CD14-positive monocyte (primary cell): ENCODE measurements at regions not wholly inside any gene's neighbourhood (a gene's known extent, or its start where the extent isn't known, plus 50 kb on each side); places are given as distances from the start of the nearest gene placed in this dataset.

ENCODE experiments used
- DNase-seq, 3 donors: peaks; one replicate each; pipeline ENCODE4 v3.0.0-alpha.2; 2011 to 2022
- H2AFZ ChIP-seq: 2 replicates; pipeline ENCODE4 v1.6.0; 2012; ENCODE audit warnings: mild to moderate bottlenecking, low read depth, low read length, inconsistent platforms; ENCODE audit not compliant: insufficient read depth, poor library complexity, severe bottlenecking
- H3K27ac ChIP-seq, 2 donors: 1 replicate in 1 of 2; 2 replicates in 1 of 2; pipeline ENCODE4 v1.5.1; 2012 to 2013; ENCODE audit warnings: low read length in 2 of 2, control low read depth in 1 of 2, inconsistent platforms in 1 of 2, low read depth in 1 of 2, mild to moderate bottlenecking in 1 of 2
- H3K27me3 ChIP-seq, 2 donors: one replicate each; pipeline versions ENCODE4 v1.6.0 to v1.6.1; 2011 to 2013; ENCODE audit warnings: low read length in 2 of 2; ENCODE audit not compliant: control insufficient read depth in 2 of 2, insufficient read depth in 2 of 2
- H3K36me3 ChIP-seq, 2 donors: replicated peaks in 1 of 2; 1 replicate in 1 of 2; 2 replicates in 1 of 2; pipeline versions ENCODE4 v1.5.1 to v1.6.1; 2012 to 2013; ENCODE audit warnings: low read length in 2 of 2, control low read depth in 1 of 2, inconsistent platforms in 1 of 2, mild to moderate bottlenecking in 1 of 2; ENCODE audit not compliant: insufficient read depth in 2 of 2, control insufficient read depth in 1 of 2
- H3K4me1 ChIP-seq, 2 donors: 1 replicate in 1 of 2; 2 replicates in 1 of 2; pipeline versions ENCODE4 v1.5.1 to v1.6.1; 2012 to 2013; ENCODE audit warnings: low read length in 2 of 2, control low read depth in 1 of 2, inconsistent platforms in 1 of 2, mild to moderate bottlenecking in 1 of 2, moderate library complexity in 1 of 2; ENCODE audit not compliant: insufficient read depth in 2 of 2, control insufficient read depth in 1 of 2
- H3K4me2 ChIP-seq: replicated peaks from 2 replicates; pipeline ENCODE3; 2012; ENCODE audit warnings: low read length, moderate library complexity, mild to moderate bottlenecking; ENCODE audit not compliant: poor library complexity, severe bottlenecking; ENCODE audit errors: extremely low read depth
- H3K4me3 ChIP-seq, 3 experiments: fragments of 200-600 bp in 1 of 3; sonication (generic) in 1 of 3; replicated peaks in 1 of 3; 1 replicate in 2 of 3; 2 replicates in 1 of 3; pipeline ENCODE4 v1.5.1; 2011 to 2013; ENCODE audit warnings: low read length in 3 of 3, mild to moderate bottlenecking in 3 of 3, control low read depth in 2 of 3, low read depth in 2 of 3, inconsistent platforms in 1 of 3, moderate library complexity in 1 of 3
- H3K79me2 ChIP-seq: 2 replicates; pipeline ENCODE4 v1.6.0; 2012; ENCODE audit warnings: mild to moderate bottlenecking, control low read depth, inconsistent platforms, low read length, moderate library complexity; ENCODE audit not compliant: insufficient read depth
- H3K9ac ChIP-seq: 2 replicates; pipeline ENCODE4 v1.6.0; 2017; ENCODE audit warnings: low read length, mild to moderate bottlenecking; ENCODE audit not compliant: insufficient read depth, poor library complexity, severe bottlenecking
- H3K9me3 ChIP-seq, 2 donors: replicated peaks in 1 of 2; 1 replicate in 1 of 2; 2 replicates in 1 of 2; pipeline versions ENCODE4 v1.5.1 to v1.6.1; 2012 to 2013; ENCODE audit warnings: low read length in 2 of 2, control low read depth in 1 of 2; ENCODE audit not compliant: control insufficient read depth in 1 of 2, insufficient read depth in 1 of 2
- H4K20me1 ChIP-seq: 2 replicates; pipeline ENCODE4 v1.6.0; 2012; ENCODE audit warnings: mild to moderate bottlenecking, low read length, control low read depth, moderate library complexity; ENCODE audit not compliant: insufficient read depth
- H3K27ac Mint-ChIP-seq, 7 donors: one replicate each; pipeline ENCODE4 v1.8.0; 2020; ENCODE audit warnings: mild to moderate bottlenecking in 7 of 7, mixed read lengths in 7 of 7, moderate library complexity in 6 of 7, inconsistent platforms in 2 of 7
- H3K27me3 Mint-ChIP-seq, 3 donors: one replicate each; pipeline ENCODE4 v1.8.0; 2021 to 2022; ENCODE audit warnings: low read depth in 3 of 3, mild to moderate bottlenecking in 3 of 3, mixed read lengths in 3 of 3, moderate library complexity in 3 of 3, inconsistent platforms in 1 of 3
- H3K36me3 Mint-ChIP-seq, 2 donors: one replicate each; pipeline ENCODE4 v1.8.0; 2020; ENCODE audit warnings: mixed read lengths in 2 of 2, inconsistent platforms in 1 of 2, mild to moderate bottlenecking in 1 of 2
- H3K4me1 Mint-ChIP-seq: one replicate; pipeline ENCODE4 v1.8.0; 2020; ENCODE audit warnings: mild to moderate bottlenecking, mixed read lengths
- H3K4me3 Mint-ChIP-seq, 2 donors: one replicate each; pipeline ENCODE4 v1.8.0; 2020; ENCODE audit warnings: mild to moderate bottlenecking in 2 of 2, mixed read lengths in 2 of 2, moderate library complexity in 1 of 2
- H3K9me3 Mint-ChIP-seq, 7 donors: one replicate each; pipeline ENCODE4 v1.8.0; 2020 to 2022; ENCODE audit warnings: mixed read lengths in 7 of 7, mild to moderate bottlenecking in 6 of 7, moderate library complexity in 6 of 7, inconsistent platforms in 2 of 7
- CTCF ChIP-seq: fragments of 200-600 bp; IDR thresholded peaks from one replicate; pipeline ENCODE4 v1.8.0; 2022; ENCODE audit warnings: antibody characterized with exemption, mild to moderate bottlenecking
- WGBS: methylation state at CpG from one replicate; pipeline ENCODE4 v1.1.5; 2013; ENCODE audit warnings: missing lambda C conversion rate; ENCODE audit not compliant: insufficient coverage; 5-methylcytosine and 5-hydroxymethylcytosine counted together
- intact Hi-C, 2 donors: fragments of 100-400 bp; cut with micrococcal nuclease; formaldehyde crosslinking; loops; one replicate each; pipeline versions ENCODE4 v1.15.0 to v1.15.1; 2023

GRCh38 chr13:84651705-84652104 lies 769.4 kb upstream of the SLITRK1 start:
- no peak for TF ChIP-seq CTCF
- H3K79me2 ChIP-seq: no peaks in the 10 kb centered on the region
- Mint-ChIP-seq H3K27ac (no peak overlapping the region), H3K27me3 (no peaks in the 10 kb centered on the region), H3K9me3 (peaks cover 0 to 12% (median 5%) of the 10 kb centered on the region in 7 donors), H3K4me1 (no peaks in the 10 kb centered on the region), H3K4me3 (no peak overlapping the region), H3K36me3 (no peaks in the 10 kb centered on the region)
- H3K36me3 ChIP-seq: no peaks in the 10 kb centered on the region
- no peaks in the 10 kb centered on the region for H3K4me1 ChIP-seq
- peaks cover 0 to 3% of the 10 kb centered on the region in 2 donors for H3K9me3 ChIP-seq
- H2AFZ ChIP-seq: no peak overlapping the region
- H3K9ac ChIP-seq: no peak overlapping the region
- no peaks in the 10 kb centered on the region for H3K27me3 ChIP-seq
- no peak overlapping the region for H3K4me3 ChIP-seq
- intact Hi-C loops: no loop called here
- WGBS: no CpG with 5 or more reads among the region's 3 CpGs
- no peak for DNase-seq
- H3K4me2 ChIP-seq: no peak overlapping the region
- no peak overlapping the region for H3K27ac ChIP-seq
- H4K20me1 ChIP-seq: no peaks in the 10 kb centered on the region

- no peaks in the 10 kb centered on the region for H3K4me1 ChIP-seq
- no peak for TF ChIP-seq CTCF
- H3K79me2 ChIP-seq: no peaks in the 10 kb centered on the region
- WGBS: 83% methylated on average over 3 of the region's 5 CpGs
- H4K20me1 ChIP-seq: no peaks in the 10 kb centered on the region
- no peaks in the 10 kb centered on the region for H3K36me3 ChIP-seq
- DNase-seq: no peak
- peaks cover 0 to 12% (median 5%) of the 10 kb centered on the region in 7 donors for H3K9me3 Mint-ChIP-seq
- no peak overlapping the region for H3K27ac Mint-ChIP-seq
- H3K36me3 Mint-ChIP-seq: no peaks in the 10 kb centered on the region
- peaks cover 0 to 3% of the 10 kb centered on the region in 2 donors for H3K9me3 ChIP-seq
- H3K27me3 ChIP-seq: no peaks in the 10 kb centered on the region
- no peak overlapping the region for H3K4me3 ChIP-seq
- no peaks in the 10 kb centered on the region for H3K27me3 Mint-ChIP-seq
- no peak overlapping the region for H3K9ac ChIP-seq
- no peaks in the 10 kb centered on the region for H3K4me1 Mint-ChIP-seq
- no peak overlapping the region for H3K4me2 ChIP-seq
- intact Hi-C loops: no loop called here
- no peak overlapping the region for H2AFZ ChIP-seq
- H3K4me3 Mint-ChIP-seq: no peak overlapping the region
- no peak overlapping the region for H3K27ac ChIP-seq
Observed at GRCh38 chr13:84651288-84651687, 769.0 kb upstream of the SLITRK1 start.
